Spleen (tissue), 11 donors: ENCODE measurements at regions not wholly inside any gene's neighbourhood (a gene's known extent, or its start where the extent isn't known, plus 50 kb on each side); places are given as distances from the start of the nearest gene placed in this dataset.
"Not testable (repeated sequence)": the region's sequence is repeated elsewhere in the genome, so short reads cannot be mapped to it uniquely, and the experiment has no call there.

Source experiments
- DNase-seq: peaks from one replicate; pipeline ENCODE4 v3.0.0-alpha.2; 2020
- H3K27ac ChIP-seq, 8 donors: fragments of 200-600 bp; sonication (generic) in 7 of 8; 1 replicate in 4 of 8; 2 replicates in 4 of 8; pipeline versions ENCODE4 v1.5.0 to v1.8.0; 2016 to 2021; ENCODE audit warnings: inconsistent platforms in 4 of 8, mild to moderate bottlenecking in 4 of 8, moderate library complexity in 1 of 8
- H3K27me3 ChIP-seq, 7 donors: fragments of 200-600 bp; sonication (generic) in 6 of 7; replicated peaks in 1 of 7; 1 replicate in 4 of 7; 2 replicates in 3 of 7; pipeline versions ENCODE4 v1.5.0 to v1.8.0; 2016 to 2021; ENCODE audit warnings: inconsistent platforms in 3 of 7, mild to moderate bottlenecking in 1 of 7
- H3K36me3 ChIP-seq, 6 donors: fragments of 200-600 bp; sonication (generic) in 5 of 6; 1 replicate in 4 of 6; 2 replicates in 2 of 6; pipeline versions ENCODE4 v1.5.0 to v1.8.0; 2016 to 2021; ENCODE audit warnings: inconsistent platforms in 2 of 6
- H3K4me1 ChIP-seq, 6 donors: fragments of 200-600 bp; sonication (generic) in 5 of 6; 1 replicate in 3 of 6; 2 replicates in 3 of 6; pipeline versions ENCODE4 v1.5.0 to v1.8.0; 2016 to 2021; ENCODE audit warnings: inconsistent platforms in 3 of 6
- H3K4me3 ChIP-seq, 8 donors: fragments of 200-600 bp; sonication (generic) in 7 of 8; 1 replicate in 4 of 8; 2 replicates in 4 of 8; pipeline versions ENCODE4 v1.5.0 to v1.8.0; 2016 to 2021; ENCODE audit warnings: inconsistent platforms in 4 of 8, mild to moderate bottlenecking in 4 of 8, moderate library complexity in 2 of 8
- H3K9me3 ChIP-seq, 8 donors: fragments of 200-600 bp; sonication (generic) in 7 of 8; 1 replicate in 4 of 8; 2 replicates in 4 of 8; pipeline versions ENCODE4 v1.5.0 to v1.8.0; 2016 to 2021; ENCODE audit warnings: inconsistent platforms in 4 of 8
- POLR2A ChIP-seq, 3 donors: fragments of 450-650 bp; IDR thresholded peaks; one replicate each; pipeline ENCODE4 v1.5.1; 2017; ENCODE audit warnings: antibody characterized with exemption in 3 of 3, mild to moderate bottlenecking in 1 of 3
- POLR2AphosphoS5 ChIP-seq, 3 donors: sonication (generic); formaldehyde crosslinking; IDR thresholded peaks; one replicate each; pipeline ENCODE4 v1.5.1; 2017; ENCODE audit warnings: antibody characterized with exemption in 3 of 3
- WGBS, 5 donors: extraction: QIAGEN DNeasy Blood & Tissue Kit in 3 of 5; methylation state at CpG; one replicate each; pipeline versions ENCODE4 v1.1.5 to v1.1.7; 2013 to 2018; 5-methylcytosine and 5-hydroxymethylcytosine counted together
- intact Hi-C: fragments of 100-400 bp; cut with DNase I; formaldehyde crosslinking; loops from one replicate; pipeline ENCODE4 v1.15.0; 2023; ENCODE audit warnings: low total_unique reads
- TF ChIP-seq, protein P1 (sequence below), 11 experiments: fragments of 200-600 bp in 7 of 11; fragments of 450-650 bp in 4 of 11; sonication (generic) in 4 of 11; IDR thresholded peaks in 8 of 11; conservative IDR thresholded peaks in 3 of 11; 1 replicate in 7 of 11; 2 replicates in 4 of 11; pipeline versions ENCODE4 v1.4.0 to v1.8.0; 2016 to 2021; ENCODE audit warnings: antibody characterized with exemption in 11 of 11, inconsistent platforms in 4 of 11, mild to moderate bottlenecking in 1 of 11
- donor health status: healthy with polysubstance abuse.
- donor health status: DM: no; HTN: no; CAD: no; lungs with moderate emphysema.
- donor health status: DM: no; HTN: no; CAD: no.
- donor health status: Bipolar disorder and iron deficiency.
- donor health status: healthy.
- donor health status: DM: no; HTN: no; CAD: no.
- donor health status: DM: yes; HTN: yes; CAD: no.

DNA sequence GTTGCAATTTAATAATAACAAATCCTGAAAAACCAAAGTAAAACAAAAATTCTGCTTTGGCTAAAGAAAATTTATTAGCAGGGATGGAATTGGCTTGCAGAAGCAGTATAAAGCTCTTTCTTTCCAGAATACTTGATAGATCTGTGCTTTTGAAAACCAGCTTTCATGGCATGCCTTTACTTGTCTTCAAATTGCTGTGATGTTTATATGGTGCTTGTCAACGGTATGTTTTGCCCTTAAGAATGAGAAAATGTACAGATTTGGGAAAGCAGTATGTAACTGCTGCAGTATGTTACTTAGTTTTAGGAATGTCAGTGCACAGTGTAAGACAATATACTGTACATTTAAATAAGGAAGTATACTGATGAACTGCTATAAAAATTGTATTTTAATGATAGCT, 120.8 kb upstream of the PCDH20 start:
- Histone ChIP-seq H3K4me1 (no peaks in the 10 kb centered on the region), H3K4me3 (no peak overlapping the region), H3K9me3 (no peaks in the 10 kb centered on the region), H3K36me3 (no peaks in the 10 kb centered on the region), H3K27me3 (no peaks in the 10 kb centered on the region), H3K27ac (no peak overlapping the region)
- DNase-seq, result no peak
- no peak for TF ChIP-seq POLR2AphosphoS5 (IDR thresholded peaks at IDR 0.05)
- TF ChIP-seq, protein P1, sequence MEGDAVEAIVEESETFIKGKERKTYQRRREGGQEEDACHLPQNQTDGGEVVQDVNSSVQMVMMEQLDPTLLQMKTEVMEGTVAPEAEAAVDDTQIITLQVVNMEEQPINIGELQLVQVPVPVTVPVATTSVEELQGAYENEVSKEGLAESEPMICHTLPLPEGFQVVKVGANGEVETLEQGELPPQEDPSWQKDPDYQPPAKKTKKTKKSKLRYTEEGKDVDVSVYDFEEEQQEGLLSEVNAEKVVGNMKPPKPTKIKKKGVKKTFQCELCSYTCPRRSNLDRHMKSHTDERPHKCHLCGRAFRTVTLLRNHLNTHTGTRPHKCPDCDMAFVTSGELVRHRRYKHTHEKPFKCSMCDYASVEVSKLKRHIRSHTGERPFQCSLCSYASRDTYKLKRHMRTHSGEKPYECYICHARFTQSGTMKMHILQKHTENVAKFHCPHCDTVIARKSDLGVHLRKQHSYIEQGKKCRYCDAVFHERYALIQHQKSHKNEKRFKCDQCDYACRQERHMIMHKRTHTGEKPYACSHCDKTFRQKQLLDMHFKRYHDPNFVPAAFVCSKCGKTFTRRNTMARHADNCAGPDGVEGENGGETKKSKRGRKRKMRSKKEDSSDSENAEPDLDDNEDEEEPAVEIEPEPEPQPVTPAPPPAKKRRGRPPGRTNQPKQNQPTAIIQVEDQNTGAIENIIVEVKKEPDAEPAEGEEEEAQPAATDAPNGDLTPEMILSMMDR (IDR thresholded peaks at IDR 0.05 in 8 of 11, conservative IDR thresholded peaks at IDR 0.05 in 3 of 11), result no peak
- TF ChIP-seq POLR2A (IDR thresholded peaks at IDR 0.05), result no peak
- intact Hi-C loops, result no loop called here
- 52 to 70% (median 59%) methylated on average over 1 of the region's 1 CpG for WGBS, 5 donors

DNA sequence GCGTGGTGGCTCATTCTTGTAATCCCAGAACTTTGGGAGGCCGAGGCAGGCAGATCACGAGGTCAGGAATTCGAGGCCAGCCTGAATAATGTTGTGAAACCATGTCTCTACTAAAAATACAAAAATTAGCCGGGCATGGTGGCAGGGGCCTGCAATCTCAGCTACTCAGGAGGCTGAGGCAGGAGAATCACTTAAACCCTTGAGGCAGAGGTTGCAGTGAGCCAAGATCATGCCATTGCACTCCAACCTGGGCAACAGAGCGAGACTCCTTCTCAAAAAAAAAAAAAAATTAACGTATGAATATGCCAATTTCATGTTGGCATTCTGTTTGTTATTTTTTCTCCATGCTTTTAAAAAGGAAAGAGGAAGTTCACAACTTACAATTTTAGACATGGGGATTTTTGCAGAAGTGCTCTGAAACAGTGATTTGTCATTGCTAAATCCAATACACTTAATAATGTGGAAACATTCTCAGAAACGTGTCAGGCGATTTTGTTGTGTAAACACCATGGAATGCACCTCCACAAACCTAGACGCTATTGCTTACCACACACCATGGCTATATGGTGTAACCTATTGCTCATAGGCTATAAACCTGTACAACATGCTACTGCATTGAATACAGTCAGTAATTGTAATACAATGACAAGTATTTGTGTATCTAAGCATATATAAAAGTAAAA, 115.9 kb upstream of the PCDH20 start:
- TF ChIP-seq POLR2AphosphoS5 (IDR thresholded peaks at IDR 0.05), result no peak
- TF ChIP-seq, protein P1 (IDR thresholded peaks at IDR 0.05 in 8 of 11, conservative IDR thresholded peaks at IDR 0.05 in 3 of 11), result no peak
- no peak for TF ChIP-seq POLR2A (IDR thresholded peaks at IDR 0.05)
- Histone ChIP-seq H3K9me3 (peaks cover 0 to 9% (median 0%) of the 10 kb centered on the region in 8 donors), H3K36me3 (no peaks in the 10 kb centered on the region), H3K4me3 (no peak overlapping the region), H3K27me3 (no peaks in the 10 kb centered on the region), H3K4me1 (no peaks in the 10 kb centered on the region), H3K27ac (no peak overlapping the region)
- no peak for DNase-seq
- intact Hi-C loops, result no loop called here
- WGBS, 5 donors, result 52 to 62% (median 55%) methylated on average over 10 of the region's 10 CpGs

DNA sequence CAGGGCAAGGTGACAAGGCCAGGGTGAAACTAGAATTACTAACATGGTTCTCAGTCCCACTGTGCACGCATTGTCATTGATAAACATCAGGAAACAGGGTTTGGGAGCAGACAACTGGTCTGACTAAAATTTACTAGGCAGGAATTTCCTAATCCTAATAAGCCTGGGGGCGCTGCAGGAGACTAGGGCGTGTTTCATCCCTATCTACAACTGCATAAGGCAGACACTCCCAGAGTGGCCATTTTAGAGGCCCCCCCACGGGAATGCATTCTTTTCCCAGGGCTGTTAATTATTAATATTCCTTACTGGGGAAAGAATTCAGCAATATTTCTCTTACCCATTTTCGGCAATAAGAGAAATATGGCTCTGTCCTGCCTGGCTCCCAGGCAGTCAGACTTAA, 103.6 kb upstream of the PCDH20 start:
- DNase-seq, intact Hi-C loops, H3K4me3 ChIP-seq, H3K27ac ChIP-seq, H3K27me3 ChIP-seq, H3K4me1 ChIP-seq, H3K36me3 ChIP-seq: not testable (repeated sequence)
- H3K9me3 ChIP-seq, result peaks cover 0 to 24% (median 9%) of the 10 kb centered on the region in 8 donors
- 71 to 87% (median 78%) methylated on average over 5 of the region's 5 CpGs for WGBS, 5 donors

DNA sequence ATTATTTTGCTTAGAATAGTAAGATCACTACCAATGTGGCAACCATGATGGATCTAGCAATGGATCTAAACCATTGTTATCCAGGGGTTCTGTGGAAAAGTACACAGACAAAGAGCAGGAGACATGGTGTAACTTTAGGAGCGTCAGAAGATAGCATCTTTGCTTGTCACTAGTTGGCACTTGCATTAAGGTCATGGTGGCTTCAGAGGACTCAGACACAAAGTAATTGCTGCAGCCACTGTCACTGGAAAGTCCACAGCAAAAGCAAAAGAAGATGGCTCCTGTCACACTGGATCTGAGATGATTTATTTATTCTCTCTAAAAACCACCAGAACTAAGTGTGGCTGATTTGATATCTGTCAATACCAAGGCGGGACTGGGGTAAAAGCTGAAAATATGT, 93.3 kb upstream of the PCDH20 start:
- Histone ChIP-seq H3K27me3 (no peaks in the 10 kb centered on the region), H3K9me3 (peaks cover 0 to 11% (median 2%) of the 10 kb centered on the region in 8 donors), H3K4me3 (no peak overlapping the region), H3K27ac (no peak overlapping the region), H3K36me3 (no peaks in the 10 kb centered on the region), H3K4me1 (no peaks in the 10 kb centered on the region)
- intact Hi-C loops, result no loop called here
- no peak for DNase-seq
- TF ChIP-seq, protein P1 (IDR thresholded peaks at IDR 0.05 in 8 of 11, conservative IDR thresholded peaks at IDR 0.05 in 3 of 11), result no peak
- TF ChIP-seq POLR2A (IDR thresholded peaks at IDR 0.05) (no peak), POLR2AphosphoS5 (IDR thresholded peaks at IDR 0.05) (no peak)
- WGBS, 5 donors, result 75 to 85% (median 82%) methylated on average over 2 of the region's 2 CpGs
